Gastrocnemius medialis (tissue), 4 donors: ENCODE measurements at regions not wholly inside any gene's neighbourhood (a gene's known extent, or its start where the extent isn't known, plus 50 kb on each side); places are given as distances from the start of the nearest gene placed in this dataset.

Experiments
- ATAC-seq, 2 donors: fragments of 150-250 bp; one replicate each; pipeline ENCODE4 v1.9.1; 2016
- DNase-seq, 2 donors: peaks; one replicate each; pipeline ENCODE4 v3.0.0-alpha.2; 2019
- H3K27ac ChIP-seq, 4 donors: fragments of 200-600 bp; sonication (generic); 1 replicate in 1 of 4; 2 replicates in 3 of 4; pipeline ENCODE4 v1.5.1; 2016 to 2018; ENCODE audit warnings: mild to moderate bottlenecking in 2 of 4, moderate library complexity in 1 of 4
- H3K27me3 ChIP-seq, 3 donors: fragments of 200-600 bp; sonication (generic) in 2 of 3; 1 replicate in 1 of 3; 2 replicates in 2 of 3; pipeline versions ENCODE4 v1.5.1 to v1.6.0; 2016 to 2019; ENCODE audit warnings: mild to moderate bottlenecking in 1 of 3, moderate library complexity in 1 of 3
- H3K36me3 ChIP-seq, 2 donors: fragments of 200-600 bp; sonication (generic) in 1 of 2; one replicate each; pipeline ENCODE4 v1.5.1; 2017 to 2018
- H3K4me1 ChIP-seq, 2 donors: fragments of 200-600 bp; sonication (generic) in 1 of 2; one replicate each; pipeline ENCODE4 v1.5.1; 2016 to 2017; ENCODE audit warnings: mild to moderate bottlenecking in 2 of 2
- H3K4me3 ChIP-seq, 4 donors: fragments of 200-600 bp; sonication (generic) in 3 of 4; 1 replicate in 1 of 4; 2 replicates in 3 of 4; pipeline ENCODE4 v1.5.1; 2016 to 2019; ENCODE audit warnings: mild to moderate bottlenecking in 2 of 4
- H3K9me3 ChIP-seq, 3 donors: fragments of 200-600 bp; sonication (generic) in 2 of 3; 1 replicate in 1 of 3; 2 replicates in 2 of 3; pipeline ENCODE4 v1.5.1; 2016 to 2019
- POLR2A ChIP-seq, 2 donors: fragments of 450-650 bp; IDR thresholded peaks; one replicate each; pipeline ENCODE4 v1.6.1; 2017; ENCODE audit warnings: antibody characterized with exemption in 2 of 2, mild to moderate bottlenecking in 2 of 2, moderate library complexity in 2 of 2
- in situ Hi-C, 4 donors: fragments of 200-750 bp; cut with MboI; loops; one replicate each; pipeline versions ENCODE4 v1.15.0 to v1.8.0; 2017; ENCODE audit warnings: low sequenced_read_pairs in 4 of 4
- intact Hi-C: fragments of 100-400 bp; cut with DNase I; formaldehyde crosslinking; loops from one replicate; pipeline ENCODE4 v1.15.1; 2023; ENCODE audit warnings: low total_unique reads
- TF ChIP-seq, protein P1 (sequence below), 5 experiments: fragments of 450-650 bp in 3 of 5; fragments of 200-600 bp in 2 of 5; sonication (generic) in 2 of 5; IDR thresholded peaks in 4 of 5; conservative IDR thresholded peaks in 1 of 5; 1 replicate in 4 of 5; 2 replicates in 1 of 5; pipeline ENCODE4 v1.5.1; 2016 to 2019; ENCODE audit warnings: antibody characterized with exemption in 5 of 5, mild to moderate bottlenecking in 3 of 5, moderate library complexity in 3 of 5

- ATAC-seq, result no peak
- no peaks in the 10 kb centered on the region for H3K27me3 ChIP-seq
These were observed 129.8 kb downstream of the BAMBI start for GRCh38 chr10:28806951-28807759.

DNA sequence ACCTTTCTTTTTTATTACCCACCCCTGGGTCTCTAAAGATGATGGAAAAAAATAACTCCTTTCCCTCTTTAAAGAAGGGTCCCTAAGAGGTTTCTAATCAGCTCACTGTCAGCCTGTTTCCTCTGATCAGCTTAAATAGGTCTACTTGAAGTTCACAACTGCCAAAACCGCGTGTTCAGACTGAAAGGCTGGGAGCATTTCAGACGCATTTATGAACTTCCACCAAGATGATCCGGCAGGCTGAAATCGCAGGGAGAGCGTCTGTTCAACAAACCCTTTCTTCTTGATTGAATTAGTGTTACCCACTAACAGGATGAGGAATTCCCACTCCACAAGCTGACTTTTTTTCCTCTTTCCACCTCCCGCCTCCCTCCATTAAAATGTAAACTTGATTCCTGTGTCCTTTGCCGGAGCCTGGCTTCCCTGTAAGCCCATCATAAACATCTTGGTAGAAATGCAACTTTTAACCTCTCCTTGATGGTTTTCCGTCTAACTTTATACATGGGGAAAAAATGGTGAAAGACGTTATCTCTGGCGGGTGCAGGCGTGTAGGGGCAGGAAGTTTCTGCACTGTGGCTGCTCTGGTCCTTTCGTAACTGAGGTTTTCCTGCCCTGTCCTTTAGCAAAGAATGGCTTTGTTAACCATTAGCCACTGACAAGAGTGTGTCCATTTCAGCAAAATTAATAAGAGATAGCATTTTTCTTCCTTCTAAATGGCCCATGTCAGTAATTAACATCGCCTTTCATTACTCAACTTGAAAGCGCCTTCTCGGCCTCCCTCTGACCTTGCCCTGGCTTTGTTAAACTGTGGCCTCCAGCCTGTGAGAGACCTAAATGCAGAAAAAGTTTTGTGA, 130.7 kb downstream of the BAMBI start:
- peaks cover 13 to 19% of the 10 kb centered on the region in 2 donors for H3K4me1 ChIP-seq
- H3K27me3 ChIP-seq, result no peaks in the 10 kb centered on the region
- no peaks in the 10 kb centered on the region for H3K9me3 ChIP-seq
- TF ChIP-seq, protein P1, sequence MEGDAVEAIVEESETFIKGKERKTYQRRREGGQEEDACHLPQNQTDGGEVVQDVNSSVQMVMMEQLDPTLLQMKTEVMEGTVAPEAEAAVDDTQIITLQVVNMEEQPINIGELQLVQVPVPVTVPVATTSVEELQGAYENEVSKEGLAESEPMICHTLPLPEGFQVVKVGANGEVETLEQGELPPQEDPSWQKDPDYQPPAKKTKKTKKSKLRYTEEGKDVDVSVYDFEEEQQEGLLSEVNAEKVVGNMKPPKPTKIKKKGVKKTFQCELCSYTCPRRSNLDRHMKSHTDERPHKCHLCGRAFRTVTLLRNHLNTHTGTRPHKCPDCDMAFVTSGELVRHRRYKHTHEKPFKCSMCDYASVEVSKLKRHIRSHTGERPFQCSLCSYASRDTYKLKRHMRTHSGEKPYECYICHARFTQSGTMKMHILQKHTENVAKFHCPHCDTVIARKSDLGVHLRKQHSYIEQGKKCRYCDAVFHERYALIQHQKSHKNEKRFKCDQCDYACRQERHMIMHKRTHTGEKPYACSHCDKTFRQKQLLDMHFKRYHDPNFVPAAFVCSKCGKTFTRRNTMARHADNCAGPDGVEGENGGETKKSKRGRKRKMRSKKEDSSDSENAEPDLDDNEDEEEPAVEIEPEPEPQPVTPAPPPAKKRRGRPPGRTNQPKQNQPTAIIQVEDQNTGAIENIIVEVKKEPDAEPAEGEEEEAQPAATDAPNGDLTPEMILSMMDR (IDR thresholded peaks at IDR 0.05 in 4 of 5, conservative IDR thresholded peaks at IDR 0.05 in 1 of 5), result no peak
- no peak for TF ChIP-seq POLR2A (IDR thresholded peaks at IDR 0.05)
- H3K36me3 ChIP-seq, result no peaks in the 10 kb centered on the region
- no peak overlapping the region for H3K27ac ChIP-seq
- no peak for DNase-seq
- in situ Hi-C loops, result no loop called here
- intact Hi-C loops, result no loop called here
- H3K4me3 ChIP-seq, result no peak overlapping the region
- no peak for ATAC-seq

More at GRCh38 chr10:28806951-28807759, 129.8 kb downstream of the BAMBI start:
- Histone ChIP-seq H3K36me3 (no peaks in the 10 kb centered on the region), H3K27ac (peak overlapping the region in 2 of 4 donors; percentile 15 to 35), H3K9me3 (no peaks in the 10 kb centered on the region), H3K4me1 (peaks cover 13 to 19% of the 10 kb centered on the region in 2 donors), H3K4me3 (peak overlapping the region in 1 of 4 donors; percentile 25)
- in situ Hi-C loops (no loop called here), intact Hi-C loops (no loop called here)
- no peak for DNase-seq
- TF ChIP-seq, protein P1 (IDR thresholded peaks at IDR 0.05 in 4 of 5, conservative IDR thresholded peaks at IDR 0.05 in 1 of 5), result no peak
- TF ChIP-seq POLR2A (IDR thresholded peaks at IDR 0.05), result no peak

DNA sequence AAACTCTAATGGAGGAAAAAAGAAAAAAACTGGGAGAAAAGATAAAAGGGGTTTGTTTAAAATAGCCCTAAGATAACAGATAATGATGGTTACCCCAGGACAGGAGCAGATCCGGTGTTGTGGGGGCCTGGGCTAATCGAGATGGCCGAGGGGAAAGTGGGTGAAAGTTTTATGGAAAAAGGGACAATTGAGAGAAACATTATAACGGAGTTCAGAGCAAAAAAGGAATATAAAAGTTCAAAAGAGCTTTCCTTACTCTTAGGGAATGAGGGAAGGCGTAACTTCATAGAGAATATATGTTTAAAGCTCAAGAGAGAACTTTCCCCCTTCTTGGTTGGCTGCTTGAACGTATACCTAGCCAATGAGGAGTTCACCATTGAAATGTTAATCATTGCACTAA, 131.4 kb downstream of the BAMBI start:
- no peak overlapping the region for H3K27ac ChIP-seq

DNA sequence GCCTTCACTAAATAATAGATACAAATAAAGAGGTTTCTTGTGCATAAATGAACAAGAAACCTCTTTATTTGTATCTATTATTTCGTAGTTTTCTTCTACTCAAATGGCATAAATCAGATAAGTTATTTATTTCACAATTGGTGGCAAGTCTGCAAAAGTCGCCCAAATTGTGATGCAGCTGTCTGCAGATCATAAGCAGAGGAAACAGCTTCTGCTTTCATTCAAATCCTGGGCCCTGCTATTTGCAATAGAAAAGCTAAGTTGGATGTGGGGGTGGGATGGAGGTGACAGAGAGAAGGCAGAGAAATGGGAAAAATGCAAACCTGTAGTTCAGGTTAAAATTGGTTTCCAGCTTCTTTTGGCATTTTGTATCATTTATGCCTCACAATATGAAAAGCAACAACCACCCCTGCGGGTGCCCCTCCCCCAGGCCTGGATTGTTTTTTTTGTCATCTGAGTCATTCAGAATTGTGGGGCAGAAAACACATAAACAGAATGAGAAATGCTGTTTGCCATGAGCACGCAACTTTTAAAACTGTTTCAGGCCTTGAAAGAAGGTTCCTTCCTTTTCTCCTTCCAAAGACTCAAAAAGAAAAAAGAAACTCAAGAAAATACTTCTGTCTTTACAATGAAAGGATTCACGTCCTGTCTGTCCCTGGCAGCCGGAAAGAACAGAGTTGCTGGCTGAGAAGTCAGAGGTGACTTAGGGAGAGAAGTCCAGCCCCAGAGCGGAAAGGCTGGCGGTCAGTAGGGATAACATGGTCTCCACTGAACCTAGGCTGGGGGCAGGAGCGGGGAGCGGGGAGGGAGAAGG, 132.9 kb downstream of the BAMBI start:
- in situ Hi-C loops, result no loop called here
- peaks cover 13 to 19% of the 10 kb centered on the region in 2 donors for H3K4me1 ChIP-seq
- H3K4me3 ChIP-seq, result no peak overlapping the region
- no peak for TF ChIP-seq POLR2A (IDR thresholded peaks at IDR 0.05)
- TF ChIP-seq, protein P1 (IDR thresholded peaks at IDR 0.05 in 4 of 5, conservative IDR thresholded peaks at IDR 0.05 in 1 of 5), result no peak
- H3K27ac ChIP-seq, result no peak overlapping the region
- H3K9me3 ChIP-seq, result no peaks in the 10 kb centered on the region
- intact Hi-C loops, result no loop called here
- no peaks in the 10 kb centered on the region for H3K36me3 ChIP-seq
- DNase-seq (no peak), ATAC-seq (no peak)
- H3K27me3 ChIP-seq, result no peaks in the 10 kb centered on the region

More for the DNA sequence above, 131.4 kb downstream of the BAMBI start:
- DNase-seq (no peak), ATAC-seq (no peak)
- TF ChIP-seq POLR2A (IDR thresholded peaks at IDR 0.05), result no peak
- TF ChIP-seq, protein P1 (IDR thresholded peaks at IDR 0.05 in 4 of 5, conservative IDR thresholded peaks at IDR 0.05 in 1 of 5), result no peak
- intact Hi-C loops (no loop called here), in situ Hi-C loops (no loop called here)
- Histone ChIP-seq H3K36me3 (no peaks in the 10 kb centered on the region), H3K27me3 (no peaks in the 10 kb centered on the region), H3K4me1 (peaks cover 13 to 19% of the 10 kb centered on the region in 2 donors), H3K9me3 (no peaks in the 10 kb centered on the region), H3K4me3 (no peak overlapping the region)
